Dermis microvascular lymphatic vessel endothelial cell (primary cell): ENCODE measurements at regions not wholly inside any gene's neighbourhood (a gene's known extent, or its start where the extent isn't known, plus 50 kb on each side); places are given as distances from the start of the nearest gene placed in this dataset.
"Not testable (repeated sequence)": the region's sequence is repeated elsewhere in the genome, so short reads cannot be mapped to it uniquely, and the experiment has no call there.

Experiments used
- DNase-seq, 2 donors: peaks; one replicate each; pipeline versions ENCODE4 v3.0.0 to v3.0.0-alpha.2; 2010; ENCODE audit warnings: low read depth in 2 of 2

GRCh38 chr6:37078814-37079213, 73.4 kb downstream of the FGD2 start:
- DNase-seq = no peak

- no peak for DNase-seq
Measured at GRCh38 chr6:37081042-37081607, 75.7 kb downstream of the FGD2 start.

GRCh38 chr6:37082390-37083130, 77.1 kb downstream of the FGD2 start:
- DNase-seq = no peak

GRCh38 chr6:37083243-37084138, 78.0 kb downstream of the FGD2 start:
- no peak for DNase-seq

DNA sequence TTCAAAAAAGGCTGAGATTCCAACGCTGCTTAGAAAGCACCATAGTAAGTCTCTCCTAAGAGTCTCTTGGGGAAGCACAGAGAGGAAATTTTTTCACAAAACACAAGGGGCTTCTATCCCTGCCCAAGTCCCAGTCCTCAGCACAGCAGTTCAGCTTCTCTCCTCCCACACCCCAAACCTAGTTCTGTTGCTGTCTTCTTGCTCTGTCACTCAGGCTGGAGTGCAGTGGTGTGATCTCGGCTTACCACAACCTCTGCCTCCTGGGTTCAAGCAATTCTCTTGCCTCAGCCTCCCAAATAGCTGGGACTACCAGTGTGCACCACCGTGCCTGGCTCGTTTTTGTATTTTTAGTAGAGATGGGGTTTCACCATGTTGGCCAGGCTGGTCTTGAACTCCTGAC, 79.2 kb downstream of the FGD2 start:
- not testable (repeated sequence) for DNase-seq

DNA sequence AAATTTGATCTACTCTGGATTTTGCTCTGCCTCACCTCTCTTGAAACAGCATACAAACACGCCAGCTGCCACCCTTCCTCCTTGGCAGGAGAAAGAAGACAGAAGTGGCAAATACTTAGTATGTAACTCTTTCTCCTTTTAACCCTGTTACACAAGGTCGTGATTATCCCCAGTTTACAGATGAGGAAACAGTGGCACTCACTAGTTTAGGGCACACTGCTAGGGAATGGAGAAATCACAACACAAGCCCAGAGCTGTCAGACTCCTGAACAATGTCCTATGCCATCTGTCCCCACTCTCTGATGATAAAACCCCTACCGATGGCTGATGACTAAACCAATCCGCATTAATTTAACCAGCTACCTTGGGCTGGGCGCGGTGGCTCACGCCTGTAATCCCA, 79.7 kb downstream of the FGD2 start:
- no peak for DNase-seq

DNA sequence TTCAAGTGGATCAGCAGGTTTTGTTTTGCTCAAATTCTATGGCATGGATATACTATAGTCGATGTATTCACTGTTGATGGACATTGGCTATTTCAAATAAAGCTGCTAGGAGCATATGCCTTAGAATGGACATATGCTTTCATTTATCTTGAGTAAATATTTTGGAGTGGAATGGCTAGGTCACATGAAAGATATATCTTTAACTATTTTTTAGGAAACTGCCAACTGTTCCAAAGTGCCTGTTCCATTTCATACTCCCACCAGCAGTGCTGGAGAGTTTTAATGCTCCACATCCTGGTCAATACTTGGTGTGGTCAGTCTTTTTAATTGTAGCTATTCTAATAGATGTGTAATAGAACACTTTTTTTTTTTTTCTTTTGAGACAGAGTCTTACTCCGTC, 81.1 kb upstream of the PIM1 start:
- no peak for DNase-seq

GRCh38 chr6:37089783-37090182, 80.2 kb upstream of the PIM1 start:
- no peak for DNase-seq

- not testable (repeated sequence) for DNase-seq
Measured at GRCh38 chr6:37091104-37091503, 78.8 kb upstream of the PIM1 start.

GRCh38 chr6:37091586-37091985, 78.4 kb upstream of the PIM1 start:
- DNase-seq = not testable (repeated sequence)

- DNase-seq = no peak
Measured at GRCh38 chr6:37092923-37093727, 76.8 kb upstream of the PIM1 start.

DNA sequence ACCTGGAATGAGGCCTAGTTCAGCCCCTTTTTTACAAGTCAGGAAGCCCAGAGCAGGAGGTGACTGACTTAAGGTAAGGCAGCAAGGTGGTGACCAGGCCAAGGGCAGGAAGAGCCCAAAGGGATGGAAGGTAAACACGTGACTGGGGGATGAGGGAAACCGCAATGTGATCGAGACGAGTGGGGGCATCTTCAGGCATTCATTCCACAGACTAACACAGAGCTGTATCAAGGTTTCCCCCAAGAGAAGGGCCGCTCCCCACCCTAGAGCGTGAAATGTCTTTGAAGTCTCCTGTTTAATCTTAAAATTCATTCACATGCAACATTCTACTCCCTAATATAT, 76.3 kb upstream of the PIM1 start:
- DNase-seq = no peak

DNA sequence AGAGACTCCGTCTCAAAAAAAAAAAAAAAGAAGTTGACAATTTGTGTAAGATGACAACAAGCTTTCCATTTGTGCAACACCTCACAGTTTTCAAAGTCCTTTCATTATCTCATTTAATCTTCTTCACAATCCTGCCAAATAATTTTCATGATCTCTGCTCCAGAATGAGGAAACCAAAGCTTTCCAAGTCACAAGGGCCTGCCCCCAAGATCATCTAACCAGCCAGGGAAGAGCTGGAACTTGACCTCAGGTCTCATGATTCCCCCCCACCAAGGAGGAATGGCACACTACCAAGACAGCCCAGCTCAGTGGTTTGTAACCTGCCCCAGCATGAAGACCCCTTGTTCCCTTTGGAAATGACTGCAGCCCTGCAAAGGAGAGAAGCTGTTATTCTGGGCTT, 74.0 kb upstream of the PIM1 start:
- DNase-seq = no peak

- no peak for DNase-seq
Measured at GRCh38 chr6:37097335-37097734, 72.6 kb upstream of the PIM1 start.

- DNase-seq = no peak
Measured at GRCh38 chr6:37099442-37099841, 70.5 kb upstream of the PIM1 start.

DNA sequence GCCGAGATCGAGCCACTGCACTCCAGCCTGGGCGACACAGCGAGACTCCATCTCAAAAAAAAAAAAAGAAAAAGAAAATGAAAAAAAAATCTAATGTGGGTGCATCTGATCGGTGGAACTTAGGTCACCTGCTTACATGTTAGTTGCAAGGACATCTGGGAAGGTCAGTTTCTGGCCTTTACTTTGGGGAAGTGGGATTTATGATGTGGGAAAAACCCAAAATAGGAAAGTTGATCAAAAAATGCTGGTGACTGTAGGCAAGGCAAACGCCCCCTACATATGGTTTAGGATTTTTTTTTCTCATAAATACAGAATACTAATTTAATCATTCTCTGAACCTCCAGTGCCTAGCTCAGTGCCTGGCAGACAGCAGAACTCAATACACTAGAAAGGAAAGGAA, 69.2 kb upstream of the PIM1 start:
- no peak for DNase-seq

DNA sequence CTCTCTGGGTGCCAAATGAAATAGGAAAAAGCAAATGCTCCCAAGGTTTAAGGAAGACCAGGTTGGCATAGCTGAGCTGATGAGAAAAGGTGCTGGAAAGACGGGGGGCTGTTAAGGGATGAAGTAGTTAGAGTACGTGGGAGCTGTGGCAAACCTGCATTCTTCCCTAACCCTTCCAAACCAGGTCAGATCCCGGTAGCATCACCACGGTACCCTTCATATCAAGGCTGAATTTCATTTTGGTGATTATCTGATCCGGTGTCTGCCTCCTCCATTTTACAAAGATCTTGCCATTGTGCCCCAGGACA, 68.0 kb upstream of the PIM1 start:
- no peak for DNase-seq

GRCh38 chr6:37102299-37103168, 67.4 kb upstream of the PIM1 start:
- peak; percentile 74 to 82 for DNase-seq

GRCh38 chr6:37103169-37104039, 66.5 kb upstream of the PIM1 start:
- DNase-seq = peak; percentile 67 to 84

GRCh38 chr6:37104824-37105147, 65.2 kb upstream of the PIM1 start:
- DNase-seq = no peak
